Astrocyte (in vitro differentiated cells and primary cell): ENCODE measurements at regions not wholly inside any gene's neighbourhood (a gene's known extent, or its start where the extent isn't known, plus 50 kb on each side); places are given as distances from the start of the nearest gene placed in this dataset.
"Not testable (repeated sequence)": the region's sequence is repeated elsewhere in the genome, so short reads cannot be mapped to it uniquely, and the experiment has no call there.

ENCODE experiments used
- DNase-seq: peaks from one replicate; pipeline ENCODE4 v3.0.0-alpha.2; 2010; ENCODE audit warnings: low read depth
- FAIRE-seq: peaks from 2 replicates; lab custom pipeline; 2011; peaks lifted over from hg19 to GRCh38; lab: Jason Lieb, UNC
- H2AFZ ChIP-seq: 2 replicates; pipeline ENCODE4 v1.6.0; 2012; ENCODE audit warnings: low read depth, low read length, inconsistent platforms
- H3K27ac ChIP-seq: 2 replicates; pipeline ENCODE4 v1.5.1; 2011; ENCODE audit warnings: low read depth, low read length, inconsistent platforms
- H3K27me3 ChIP-seq: 2 replicates; pipeline ENCODE4 v1.6.0; 2011; ENCODE audit warnings: low read length, inconsistent platforms; ENCODE audit not compliant: insufficient read depth
- H3K36me3 ChIP-seq: 2 replicates; pipeline ENCODE4 v1.5.1; 2011; ENCODE audit warnings: low read length, inconsistent platforms; ENCODE audit not compliant: insufficient read depth
- H3K4me1 ChIP-seq: 2 replicates; pipeline ENCODE4 v1.5.1; 2011; ENCODE audit warnings: low read length, inconsistent platforms; ENCODE audit not compliant: insufficient read depth
- H3K4me2 ChIP-seq: 2 replicates; pipeline ENCODE4 v1.6.0; 2012; ENCODE audit warnings: low read length, inconsistent platforms
- H3K4me3 ChIP-seq: 2 replicates; pipeline ENCODE4 v1.5.1; 2011; ENCODE audit warnings: low read depth, mild to moderate bottlenecking, low read length, inconsistent platforms; ENCODE audit not compliant: insufficient read depth
- H3K79me2 ChIP-seq: 2 replicates; pipeline ENCODE4 v1.6.0; 2012; ENCODE audit warnings: mild to moderate bottlenecking, low read length, inconsistent platforms; ENCODE audit not compliant: insufficient read depth
- H3K9ac ChIP-seq: 2 replicates; pipeline ENCODE4 v1.6.0; 2012; ENCODE audit warnings: mild to moderate bottlenecking, low read length, inconsistent platforms
- H3K9me3 ChIP-seq: 2 replicates; pipeline ENCODE4 v1.5.1; 2012; ENCODE audit warnings: low read depth, mild to moderate bottlenecking, low read length, inconsistent platforms; ENCODE audit not compliant: insufficient read depth
- H4K20me1 ChIP-seq: 2 replicates; pipeline ENCODE4 v1.6.0; 2012; ENCODE audit warnings: low read length, inconsistent platforms; ENCODE audit not compliant: insufficient read depth
- H3K27ac Mint-ChIP-seq: one replicate; pipeline ENCODE4 v1.8.0; 2021; ENCODE audit warnings: mild to moderate bottlenecking, mixed read lengths; ENCODE audit not compliant: unreplicated experiment
- H3K27me3 Mint-ChIP-seq: one replicate; pipeline ENCODE4 v1.8.0; 2021; ENCODE audit warnings: low read depth, mixed read lengths; ENCODE audit not compliant: unreplicated experiment
- H3K36me3 Mint-ChIP-seq: one replicate; pipeline ENCODE4 v1.8.0; 2021; ENCODE audit warnings: low read depth, mixed read lengths; ENCODE audit not compliant: unreplicated experiment
- H3K4me1 Mint-ChIP-seq: one replicate; pipeline ENCODE4 v1.8.0; 2021; ENCODE audit warnings: low read depth, mixed read lengths; ENCODE audit not compliant: unreplicated experiment
- H3K4me3 Mint-ChIP-seq: one replicate; pipeline ENCODE4 v1.8.0; 2021; ENCODE audit warnings: mild to moderate bottlenecking, moderate library complexity, mixed read lengths; ENCODE audit not compliant: unreplicated experiment
- H3K9me3 Mint-ChIP-seq: one replicate; pipeline ENCODE4 v1.8.0; 2021; ENCODE audit warnings: mild to moderate bottlenecking, mixed read lengths; ENCODE audit not compliant: unreplicated experiment
- EZH2 ChIP-seq: IDR thresholded peaks from 2 replicates; pipeline ENCODE4 v1.6.1; 2012; ENCODE audit warnings: mild to moderate bottlenecking, low read length, inconsistent platforms; ENCODE audit not compliant: insufficient read depth
- TF ChIP-seq, protein P1 (sequence below): IDR thresholded peaks from 2 replicates; pipeline ENCODE4 v1.5.1; 2011; ENCODE audit warnings: low read depth, mild to moderate bottlenecking, inconsistent platforms, low read length, moderate library complexity; ENCODE audit not compliant: insufficient read depth

GRCh38 chr2:128597121-128597762 is 278.6 kb upstream of the HS6ST1 start:
- Mint-ChIP-seq H3K27me3 (peaks cover 19% of the 10 kb centered on the region), H3K36me3 (no peaks in the 10 kb centered on the region), H3K4me3 (no peak overlapping the region), H3K9me3 (no peaks in the 10 kb centered on the region), H3K4me1 (peaks cover 1% of the 10 kb centered on the region), H3K27ac (no peak overlapping the region)
- no peak overlapping the region for H3K9ac ChIP-seq
- H3K4me3 ChIP-seq = no peak overlapping the region
- no peak overlapping the region for H3K4me2 ChIP-seq
- no peak for FAIRE-seq
- H3K79me2 ChIP-seq = no peaks in the 10 kb centered on the region
- H3K9me3 ChIP-seq = no peaks in the 10 kb centered on the region
- H3K27ac ChIP-seq = no peak overlapping the region
- no peak for TF ChIP-seq EZH2
- no peaks in the 10 kb centered on the region for H3K4me1 ChIP-seq
- DNase-seq = no peak
- no peak overlapping the region for H2AFZ ChIP-seq
- no peaks in the 10 kb centered on the region for H3K36me3 ChIP-seq
- H4K20me1 ChIP-seq = no peaks in the 10 kb centered on the region
- H3K27me3 ChIP-seq = no peaks in the 10 kb centered on the region

- not testable (repeated sequence) for H3K36me3 ChIP-seq, FAIRE-seq, H3K9me3 Mint-ChIP-seq, H3K4me3 ChIP-seq, H3K9ac ChIP-seq, H3K36me3 Mint-ChIP-seq, H3K9me3 ChIP-seq, H3K4me1 ChIP-seq, H3K4me3 Mint-ChIP-seq, H3K4me1 Mint-ChIP-seq, H2AFZ ChIP-seq, H3K4me2 ChIP-seq, H4K20me1 ChIP-seq, DNase-seq, H3K27ac ChIP-seq, H3K27me3 ChIP-seq, H3K27ac Mint-ChIP-seq, H3K27me3 Mint-ChIP-seq, H3K79me2 ChIP-seq
These were observed 279.6 kb upstream of the HS6ST1 start for GRCh38 chr2:128598260-128598659.

- no peak for DNase-seq
- peaks cover 8% of the 10 kb centered on the region for H3K27me3 Mint-ChIP-seq
- no peak overlapping the region for H3K4me3 Mint-ChIP-seq
- H3K36me3 Mint-ChIP-seq = no peaks in the 10 kb centered on the region
- H3K27me3 ChIP-seq = no peaks in the 10 kb centered on the region
- H4K20me1 ChIP-seq = no peaks in the 10 kb centered on the region
- H3K4me3 ChIP-seq = no peak overlapping the region
- no peaks in the 10 kb centered on the region for H3K9me3 ChIP-seq
- TF ChIP-seq, protein P1, sequence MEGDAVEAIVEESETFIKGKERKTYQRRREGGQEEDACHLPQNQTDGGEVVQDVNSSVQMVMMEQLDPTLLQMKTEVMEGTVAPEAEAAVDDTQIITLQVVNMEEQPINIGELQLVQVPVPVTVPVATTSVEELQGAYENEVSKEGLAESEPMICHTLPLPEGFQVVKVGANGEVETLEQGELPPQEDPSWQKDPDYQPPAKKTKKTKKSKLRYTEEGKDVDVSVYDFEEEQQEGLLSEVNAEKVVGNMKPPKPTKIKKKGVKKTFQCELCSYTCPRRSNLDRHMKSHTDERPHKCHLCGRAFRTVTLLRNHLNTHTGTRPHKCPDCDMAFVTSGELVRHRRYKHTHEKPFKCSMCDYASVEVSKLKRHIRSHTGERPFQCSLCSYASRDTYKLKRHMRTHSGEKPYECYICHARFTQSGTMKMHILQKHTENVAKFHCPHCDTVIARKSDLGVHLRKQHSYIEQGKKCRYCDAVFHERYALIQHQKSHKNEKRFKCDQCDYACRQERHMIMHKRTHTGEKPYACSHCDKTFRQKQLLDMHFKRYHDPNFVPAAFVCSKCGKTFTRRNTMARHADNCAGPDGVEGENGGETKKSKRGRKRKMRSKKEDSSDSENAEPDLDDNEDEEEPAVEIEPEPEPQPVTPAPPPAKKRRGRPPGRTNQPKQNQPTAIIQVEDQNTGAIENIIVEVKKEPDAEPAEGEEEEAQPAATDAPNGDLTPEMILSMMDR = no peak
- TF ChIP-seq EZH2 = no peak
- H3K36me3 ChIP-seq = no peaks in the 10 kb centered on the region
- H3K79me2 ChIP-seq = no peaks in the 10 kb centered on the region
- H3K9ac ChIP-seq = no peak overlapping the region
- H3K27ac Mint-ChIP-seq = no peak overlapping the region
- no peak overlapping the region for H3K4me2 ChIP-seq
- H3K27ac ChIP-seq = no peak overlapping the region
- no peak overlapping the region for H2AFZ ChIP-seq
- H3K4me1 Mint-ChIP-seq = peaks cover 1% of the 10 kb centered on the region
- H3K9me3 Mint-ChIP-seq = no peaks in the 10 kb centered on the region
- FAIRE-seq = no peak
- no peaks in the 10 kb centered on the region for H3K4me1 ChIP-seq
These were observed 280.3 kb upstream of the HS6ST1 start for GRCh38 chr2:128598862-128599441.
